NCI-H2196 (cell line): ENCODE measurements at regions not wholly inside any gene's neighbourhood (a gene's known extent, or its start where the extent isn't known, plus 50 kb on each side); places are given as distances from the start of the nearest gene placed in this dataset.
"Not testable (repeated sequence)": the region's sequence is repeated elsewhere in the genome, so short reads cannot be mapped to it uniquely, and the experiment has no call there.

Source experiments
- DNase-seq: peaks from one replicate; lab custom pipeline; 2025; ENCODE audit not compliant: unreplicated experiment; lab: John Stamatoyannopoulos, UW

DNA sequence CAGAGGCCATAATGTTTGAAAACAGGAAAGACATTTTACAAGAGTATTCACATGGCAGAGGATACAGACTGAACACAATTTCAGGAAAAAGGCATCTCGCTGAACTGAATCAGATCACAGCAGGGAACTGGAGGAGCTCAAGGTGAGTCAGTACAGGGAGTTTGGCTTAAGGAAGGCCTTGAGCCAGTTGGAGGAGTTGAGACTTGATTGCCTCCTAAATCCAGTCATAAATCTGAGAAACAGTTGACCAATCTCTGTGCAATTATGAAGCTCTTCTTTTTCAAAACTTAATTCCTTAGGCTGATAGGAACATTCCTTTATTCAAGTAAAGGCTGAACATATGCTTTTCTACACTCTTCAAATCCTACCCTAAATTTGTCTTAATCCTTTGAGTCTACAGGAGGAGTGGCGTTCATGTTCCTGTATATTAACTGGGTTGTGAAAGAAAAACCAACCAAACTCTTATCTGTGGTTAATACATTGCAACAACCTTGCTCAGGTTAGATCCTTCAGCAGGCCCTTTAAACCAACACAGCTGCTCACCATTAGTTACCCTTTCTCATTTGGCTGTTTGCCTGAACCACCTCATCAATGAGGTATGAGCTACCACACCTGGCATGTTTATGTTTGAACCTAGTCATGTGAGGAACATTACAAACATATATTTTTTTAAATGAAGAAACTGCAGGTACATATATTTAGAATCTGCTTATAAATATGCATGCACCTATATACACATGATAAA lies 404.1 kb upstream of the ATP11B start:
- peak; percentile 91 for DNase-seq

DNA sequence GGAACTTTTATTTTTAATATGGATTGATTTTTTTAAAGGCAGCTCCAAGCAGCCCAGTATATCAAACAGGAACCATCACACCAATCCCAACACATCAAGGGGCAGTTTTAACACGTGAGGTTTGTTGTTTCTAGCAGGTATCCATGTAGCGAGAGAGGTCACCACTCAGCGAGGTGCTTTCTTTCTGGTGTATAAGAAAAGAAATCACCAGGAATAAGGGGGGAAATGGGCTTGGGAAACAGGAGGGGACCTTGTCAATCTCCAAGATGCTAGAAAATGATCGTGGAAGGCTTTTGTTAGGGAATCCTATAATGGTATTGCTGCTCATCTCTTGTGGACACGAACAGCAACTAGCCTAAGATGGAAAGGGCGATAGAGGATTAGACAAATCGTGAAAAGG lies 402.9 kb upstream of the ATP11B start:
- DNase-seq, result no peak

DNA sequence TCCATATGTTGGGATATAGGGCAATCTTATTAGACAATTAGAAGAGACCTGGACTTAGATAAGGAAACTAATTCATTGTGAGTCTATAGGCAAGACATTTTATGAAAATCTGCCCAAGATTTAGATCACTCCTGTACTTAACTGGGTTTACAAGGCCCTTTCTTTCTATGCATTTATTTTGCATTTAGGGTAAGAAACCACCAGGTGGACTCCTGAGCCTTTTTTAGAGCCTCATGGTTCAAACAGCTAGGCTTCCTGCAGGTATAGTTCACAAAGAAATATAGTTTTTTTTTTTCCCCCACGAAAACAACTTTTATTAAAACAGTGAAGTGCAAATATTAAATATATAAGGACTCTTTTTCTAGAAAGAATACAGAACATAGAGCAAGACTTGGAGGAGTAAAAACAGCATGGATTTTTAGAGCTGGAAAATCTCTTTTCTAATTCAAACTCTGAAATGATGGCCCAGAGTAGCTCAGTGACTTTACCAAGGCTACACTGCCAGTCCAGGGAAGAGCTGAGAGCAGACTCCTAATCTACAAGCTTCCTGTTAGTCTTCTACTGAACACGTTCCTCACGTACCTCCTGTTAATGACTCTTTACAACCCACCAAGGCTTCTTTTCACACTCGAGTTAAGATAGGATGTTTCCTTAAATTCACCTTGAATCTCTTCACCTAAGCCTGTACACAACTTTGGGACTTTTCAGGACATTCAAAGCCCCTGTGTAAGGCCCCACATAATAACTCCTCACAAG lies 400.9 kb upstream of the ATP11B start:
- DNase-seq, result no peak

DNA sequence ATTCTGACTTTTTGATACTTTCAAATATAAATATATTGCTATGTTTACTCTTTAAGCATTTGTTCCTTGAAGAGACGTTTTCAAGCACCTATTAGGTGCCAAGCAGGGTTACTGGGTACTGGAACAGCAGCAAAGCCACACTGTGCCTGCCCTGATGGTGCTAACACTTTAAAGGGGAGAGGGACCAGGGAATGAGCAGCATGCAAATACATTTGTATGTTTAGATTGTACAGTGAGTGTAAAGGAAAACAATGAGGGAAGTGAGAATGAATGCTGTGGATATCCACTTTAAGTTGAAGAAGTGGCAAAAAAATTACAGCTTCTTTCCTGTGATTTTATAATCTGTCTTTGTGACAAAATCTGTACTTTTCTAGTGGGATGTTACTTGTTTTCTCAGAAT lies 400.2 kb upstream of the ATP11B start:
- DNase-seq, result no peak

DNA sequence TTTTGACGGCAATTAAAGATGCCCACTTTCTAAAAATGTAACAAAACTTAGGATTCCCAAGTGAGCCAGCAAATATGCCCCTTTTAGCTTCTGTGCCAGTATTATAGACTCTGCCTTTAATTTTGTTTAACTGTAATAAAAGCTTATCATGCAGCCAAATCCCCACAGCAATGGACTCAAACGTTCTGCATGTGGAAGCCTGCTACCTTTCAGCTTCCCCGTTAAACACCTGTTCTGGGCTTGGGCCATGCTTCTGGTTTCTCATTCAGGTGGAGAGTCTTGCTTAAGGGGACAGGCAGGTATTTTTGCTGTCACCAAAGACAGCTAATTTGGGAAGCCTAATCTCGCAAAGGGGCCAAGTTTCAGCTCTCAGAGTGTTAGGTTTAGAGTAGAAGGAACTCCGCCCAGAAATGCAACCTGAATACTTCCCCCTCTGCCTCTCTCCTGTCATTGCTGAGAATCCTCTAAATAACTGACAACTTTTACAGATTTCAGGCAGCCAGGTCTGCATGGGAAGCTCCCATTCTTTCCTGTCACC lies 399.4 kb upstream of the ATP11B start:
- no peak for DNase-seq

DNA sequence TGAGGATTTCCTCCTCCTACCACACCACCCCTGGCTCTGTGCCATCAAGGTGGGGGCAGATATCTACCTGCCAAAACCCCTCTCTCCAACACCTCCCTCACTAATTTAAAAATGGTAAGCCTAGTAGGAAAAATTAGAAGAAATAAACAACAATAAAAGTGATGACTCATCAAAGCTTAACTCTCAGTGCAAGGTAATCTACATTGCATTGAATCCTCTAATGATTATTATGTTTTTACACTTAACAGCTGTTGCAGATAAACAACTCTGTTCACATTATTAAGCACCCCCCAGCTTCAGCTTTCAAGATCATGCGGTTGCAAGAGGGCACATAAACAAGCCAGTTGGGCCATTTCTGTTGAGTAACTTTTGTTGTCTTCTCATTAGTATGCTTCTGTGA lies 396.1 kb upstream of the ATP11B start:
- DNase-seq, result no peak

DNA sequence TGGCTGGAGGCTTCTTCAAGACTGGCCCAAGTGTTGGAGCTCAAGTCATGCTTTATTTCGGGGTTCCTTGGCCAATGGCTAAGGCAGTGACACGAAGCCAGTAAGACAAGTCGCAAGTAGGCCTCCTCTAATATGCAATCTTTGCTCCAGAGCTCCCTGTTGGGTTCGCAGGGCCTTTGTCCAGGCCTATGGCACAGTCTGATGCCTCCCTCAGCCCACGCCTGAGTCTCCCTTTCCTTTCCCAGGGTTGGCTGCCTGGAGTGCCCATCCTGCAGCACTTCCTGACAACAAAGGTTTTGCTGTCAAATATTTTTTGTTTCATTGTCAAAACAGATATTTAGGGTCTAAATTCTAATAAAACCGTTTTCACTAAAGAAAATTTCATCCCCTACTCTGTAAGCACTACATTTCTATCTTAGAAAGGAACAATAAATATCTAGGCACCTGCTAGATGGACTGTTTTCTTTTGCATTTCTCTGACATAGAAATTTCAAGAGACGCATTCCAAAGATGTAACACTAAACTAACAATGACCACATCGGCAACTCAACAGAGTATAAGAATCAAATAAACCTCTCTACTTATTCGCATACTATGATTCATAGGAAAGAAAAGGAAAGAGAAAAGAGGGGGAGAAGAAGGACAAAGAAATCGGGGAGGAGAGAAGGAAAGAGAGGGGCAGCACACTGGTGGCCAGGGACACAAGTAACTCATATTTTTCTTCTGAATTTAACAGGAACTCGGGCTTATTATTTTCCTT lies 393.1 kb upstream of the ATP11B start:
- DNase-seq, result no peak

DNA sequence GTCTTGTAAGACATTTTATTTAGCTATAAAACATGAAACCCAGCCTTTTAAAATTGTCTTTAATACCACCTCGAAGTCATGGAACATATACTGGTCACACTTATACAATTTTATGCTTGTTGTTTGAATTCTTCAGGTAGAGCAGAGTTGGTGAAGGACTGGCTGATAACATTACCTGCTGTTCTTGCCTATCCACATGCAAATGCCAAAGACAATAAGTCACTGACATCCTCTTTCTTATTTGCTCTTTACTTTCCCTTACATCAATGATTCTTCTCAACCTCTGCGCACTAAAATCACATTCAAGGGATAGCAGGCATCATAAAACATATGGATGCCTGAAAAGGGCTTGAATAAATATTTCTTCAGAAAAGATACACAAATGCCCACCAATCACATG lies 392.5 kb upstream of the ATP11B start:
- DNase-seq, result no peak

DNA sequence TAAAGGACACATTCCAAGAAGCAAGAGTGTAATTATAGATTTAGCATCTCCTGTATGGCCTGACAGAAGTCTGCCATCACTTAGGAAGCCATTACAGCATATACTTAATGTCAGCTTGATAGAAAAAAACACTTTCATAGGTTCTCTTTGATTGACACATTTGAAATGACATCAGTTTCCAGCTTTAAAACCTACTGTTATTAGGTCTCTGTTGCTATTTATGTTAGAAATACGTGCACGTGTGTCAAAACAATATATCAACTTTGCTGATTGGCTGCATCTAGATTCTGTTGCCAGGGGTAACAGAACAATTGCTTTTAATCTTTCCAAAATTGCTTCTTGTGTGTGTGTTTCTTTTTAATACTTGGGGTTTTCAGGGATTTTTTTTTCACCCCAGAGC lies 389.3 kb upstream of the ATP11B start:
- no peak for DNase-seq

DNA sequence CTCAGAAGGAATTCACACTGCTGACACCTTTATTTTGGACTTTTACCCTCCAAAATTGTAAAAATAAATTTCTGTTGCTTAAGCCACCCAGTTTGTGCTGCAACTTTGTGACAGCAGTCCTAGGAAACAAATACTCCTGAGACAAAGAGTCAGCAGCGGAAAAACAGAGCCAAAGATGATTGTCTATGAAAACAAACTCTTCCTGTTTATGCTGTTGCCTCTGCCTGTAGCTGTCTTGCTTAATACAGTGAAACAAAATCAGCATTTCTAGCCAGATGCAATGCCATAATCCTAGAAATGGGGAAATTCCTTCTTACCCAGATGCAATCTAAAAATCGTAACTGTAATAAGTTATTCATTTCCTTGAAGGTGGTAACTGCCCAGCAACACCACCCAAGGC lies 387.5 kb upstream of the ATP11B start:
- DNase-seq, result no peak

DNA sequence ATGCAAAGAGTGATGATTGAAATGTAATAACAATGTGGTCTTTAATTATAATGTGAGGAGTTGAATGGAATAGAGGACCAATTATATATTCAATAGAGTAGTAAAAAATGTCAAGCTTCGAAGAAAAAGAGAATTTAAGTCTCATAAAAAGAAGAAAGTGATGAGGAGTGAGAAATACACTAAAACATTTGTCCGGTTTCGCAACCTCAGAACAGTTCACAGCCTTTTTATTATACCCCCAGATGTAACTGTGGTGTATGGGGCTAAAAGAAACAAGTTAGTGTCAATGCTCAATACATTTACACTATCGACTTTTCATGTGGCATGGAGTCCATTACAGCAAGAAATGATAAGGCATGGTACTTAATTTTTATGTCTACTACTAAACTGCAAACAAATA lies 386.5 kb upstream of the ATP11B start:
- no peak for DNase-seq

DNA sequence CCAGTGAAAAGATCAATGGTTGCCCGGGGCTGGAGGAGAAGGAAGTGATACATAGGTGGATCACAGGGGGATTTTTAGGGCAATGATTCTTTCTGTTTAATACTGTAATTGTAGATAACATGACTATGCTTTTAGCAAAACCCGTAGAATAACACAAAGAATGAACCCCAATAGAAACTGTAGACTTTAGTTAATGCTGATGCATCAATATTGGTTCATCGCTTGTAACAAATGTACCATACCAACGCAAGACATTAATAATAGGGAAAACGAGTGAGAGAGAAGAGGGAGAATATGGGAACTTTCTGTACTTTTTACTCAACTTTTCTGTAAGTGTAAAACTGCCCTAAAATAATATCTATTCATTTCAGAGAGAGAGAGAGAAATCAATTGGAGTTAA lies 383.3 kb upstream of the ATP11B start:
- no peak for DNase-seq

DNA sequence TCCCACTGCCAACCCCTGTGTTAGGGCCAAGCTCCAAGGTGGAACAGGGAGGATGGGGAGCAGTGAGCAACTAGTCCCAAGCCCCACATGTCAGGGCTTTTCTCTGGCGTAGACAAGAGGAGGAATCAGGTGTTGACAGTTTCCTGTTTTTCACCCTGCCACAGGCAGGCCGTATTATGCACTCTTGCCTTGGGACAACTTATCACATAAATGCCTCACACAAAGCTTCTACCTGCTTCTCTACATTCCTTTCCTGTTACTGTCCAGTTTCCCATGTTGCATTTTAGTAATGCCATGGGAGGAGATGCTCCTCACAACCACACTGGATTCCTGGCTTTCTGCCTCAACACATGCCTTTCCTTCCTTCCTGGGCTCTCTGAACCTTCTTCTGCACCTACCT lies 381.2 kb upstream of the ATP11B start:
- no peak for DNase-seq

DNA sequence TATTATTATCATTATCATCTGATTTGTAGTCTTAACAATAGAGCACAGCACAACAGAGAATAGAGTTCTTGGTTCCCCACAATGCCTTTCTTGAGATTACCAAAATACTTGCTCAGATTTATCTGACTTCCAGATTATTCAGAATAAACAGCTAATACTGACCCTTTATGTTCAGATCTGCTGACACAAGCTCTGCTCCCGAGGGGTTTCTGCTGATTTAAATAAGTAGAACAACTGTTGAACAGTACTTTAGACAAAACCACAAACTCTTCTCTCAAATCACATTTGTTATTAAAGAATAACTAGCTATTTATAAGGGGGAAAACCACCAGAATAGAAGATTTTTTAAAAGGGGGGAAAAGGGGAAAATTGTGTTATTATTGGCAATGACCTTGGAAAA lies 380.2 kb upstream of the ATP11B start:
- DNase-seq, result no peak

DNA sequence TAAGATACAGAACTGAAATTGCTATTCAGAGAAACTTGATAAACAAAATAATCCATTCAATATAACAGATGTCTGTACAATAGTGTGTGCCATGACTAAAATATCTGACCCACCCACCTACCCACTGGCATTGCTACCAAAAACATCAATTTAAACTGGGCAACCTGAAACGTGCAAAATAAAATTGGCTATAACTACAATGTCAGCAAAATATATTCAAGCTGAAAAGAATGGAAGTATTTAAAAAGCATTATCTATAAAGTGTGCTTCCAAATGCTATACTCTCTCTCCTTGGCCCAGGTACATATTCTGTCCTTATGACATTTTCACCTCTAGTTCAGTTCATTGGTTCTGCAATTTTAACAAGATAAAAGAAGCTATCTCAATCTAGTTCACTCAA lies 379.6 kb upstream of the ATP11B start:
- DNase-seq, result no peak

DNA sequence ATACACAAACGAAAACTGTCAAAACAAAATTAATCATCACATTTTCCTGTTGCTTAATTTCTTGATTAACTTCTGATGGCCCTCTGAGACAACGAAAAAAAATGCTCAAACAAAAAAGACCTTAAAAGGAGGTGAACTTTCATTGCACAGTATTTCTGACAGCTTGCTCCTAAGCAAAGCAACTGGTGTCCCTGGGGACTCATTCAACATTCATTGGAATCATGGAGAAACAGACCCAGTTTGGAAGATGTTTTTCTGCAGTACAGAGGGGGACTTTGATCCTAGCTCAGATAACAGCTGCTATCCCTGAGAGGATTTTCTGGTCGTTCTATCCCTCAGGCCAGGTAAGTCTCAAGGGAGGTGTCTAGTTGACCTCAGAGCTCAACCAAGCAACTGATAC lies 378.7 kb upstream of the ATP11B start:
- DNase-seq, result no peak

DNA sequence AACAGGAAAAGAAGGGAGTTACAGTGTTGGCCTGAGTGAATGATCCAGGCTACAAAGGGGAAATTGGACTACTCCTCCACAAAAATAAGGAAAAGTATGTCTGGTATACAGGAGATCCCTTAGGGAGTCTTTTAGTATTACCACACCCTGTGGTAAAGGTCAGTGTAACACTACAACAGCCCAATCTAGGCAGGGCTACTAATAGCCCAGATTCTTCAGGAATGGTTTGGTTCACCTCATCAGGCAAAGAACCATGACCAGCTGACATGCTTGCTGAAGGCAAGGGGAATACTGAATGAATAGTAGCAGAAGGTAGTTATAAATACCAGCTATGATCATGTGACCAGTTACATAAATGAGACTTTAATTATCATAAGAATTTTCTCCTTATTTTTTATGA lies 372.6 kb upstream of the ATP11B start:
- DNase-seq, result no peak

DNA sequence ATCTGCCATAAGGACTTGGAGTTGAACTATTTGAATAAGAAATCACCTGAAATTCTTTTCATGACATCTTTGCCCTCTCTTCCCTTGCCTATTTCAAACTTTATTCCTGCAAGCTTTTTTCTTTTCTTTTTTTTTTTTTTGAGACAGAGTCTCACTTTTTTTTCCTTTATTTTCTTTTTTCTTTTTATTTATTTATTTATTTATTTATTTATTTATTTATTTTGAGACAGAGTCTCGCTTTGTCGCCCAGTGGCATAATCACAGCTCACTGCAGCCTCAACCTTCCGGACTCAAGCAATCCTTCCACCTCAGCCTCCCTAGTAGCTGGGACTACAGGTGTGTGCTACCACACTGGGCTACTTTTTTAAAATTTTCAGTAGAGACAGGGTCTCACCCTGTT lies 369.3 kb upstream of the ATP11B start:
- DNase-seq, result no peak

DNA sequence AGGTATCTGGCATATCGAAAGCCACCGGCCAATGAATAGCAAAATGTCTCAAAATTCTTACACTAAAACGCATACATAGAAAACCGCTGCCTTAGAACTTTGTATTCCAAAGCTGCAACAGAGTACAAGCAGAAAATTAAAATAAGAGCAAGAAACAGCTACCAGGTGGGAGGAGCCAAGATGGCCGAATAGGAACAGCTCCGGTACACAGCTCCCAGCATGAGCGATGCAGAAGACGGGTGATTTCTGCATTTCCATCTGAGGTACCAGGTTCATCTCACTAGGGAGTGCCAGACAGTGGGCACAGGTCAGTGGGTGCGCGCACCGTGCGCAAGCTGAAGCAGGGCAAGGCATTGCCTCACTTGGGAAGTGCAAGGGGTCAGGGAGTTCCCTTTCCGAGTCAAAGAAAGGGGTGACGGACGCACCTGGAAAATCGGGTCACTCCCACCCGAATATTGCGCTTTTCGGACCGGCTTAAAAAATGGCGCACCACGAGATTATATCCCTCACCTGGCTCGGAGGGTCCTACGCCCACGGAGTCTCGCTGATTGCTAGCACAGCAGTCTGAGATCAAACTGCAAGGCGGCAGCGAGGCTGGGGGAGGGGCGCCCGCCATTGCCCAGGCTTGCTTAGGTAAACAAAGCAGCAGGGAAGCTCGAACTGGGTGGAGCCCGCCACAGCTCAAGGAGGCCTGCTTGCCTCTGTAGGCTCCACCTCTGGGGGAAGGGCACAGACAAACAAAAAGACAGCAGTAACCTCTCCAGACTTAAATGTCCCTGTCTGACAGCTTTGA lies 367.2 kb upstream of the ATP11B start:
- not testable (repeated sequence) for DNase-seq

DNA sequence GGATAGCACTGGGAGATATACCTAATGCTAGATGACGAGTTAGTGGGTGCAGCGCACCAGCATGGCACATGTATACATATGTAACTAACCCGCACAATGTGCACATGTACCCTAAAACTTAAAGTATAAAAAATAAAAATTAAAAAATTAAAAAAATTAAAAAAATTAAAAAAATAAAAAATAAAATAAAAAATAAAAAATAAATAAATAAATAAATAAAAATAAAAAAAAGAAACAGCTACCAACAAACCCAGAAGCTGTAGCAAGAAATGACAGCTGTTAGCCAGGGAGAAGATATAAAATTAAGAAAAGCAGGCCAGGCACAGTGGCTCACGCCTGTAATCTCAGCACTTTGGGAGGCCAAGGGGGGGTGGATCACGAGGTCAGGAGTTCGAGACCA lies 361.3 kb upstream of the ATP11B start:
- not testable (repeated sequence) for DNase-seq

DNA sequence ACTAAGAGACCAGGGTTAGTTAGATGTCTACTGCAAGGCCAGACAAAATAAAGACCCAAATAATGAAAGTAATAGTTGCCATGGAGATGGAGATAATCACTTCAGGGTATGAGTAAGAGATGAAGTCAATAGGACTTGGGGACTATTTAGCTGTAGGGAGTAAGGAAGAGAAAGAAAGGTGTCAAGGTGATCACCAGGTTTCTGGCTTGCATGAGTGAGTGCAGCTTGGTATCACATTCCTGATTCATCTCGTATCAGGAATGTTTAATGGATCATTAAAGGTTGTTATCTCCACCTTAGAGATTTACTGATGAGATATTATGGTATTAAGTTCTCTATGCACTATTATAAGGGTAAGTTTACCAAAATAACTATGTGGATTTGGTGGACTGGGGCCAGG lies 357.4 kb upstream of the ATP11B start:
- no peak for DNase-seq
